ENCODE measurements at regions not wholly inside any gene's neighbourhood (a gene's known extent, or its start where the extent isn't known, plus 50 kb on each side); places are given as distances from the start of the nearest gene placed in this dataset.
A peak's percentile ranks its signal among the peaks of the same experiment; 100 is the strongest.

DNA sequence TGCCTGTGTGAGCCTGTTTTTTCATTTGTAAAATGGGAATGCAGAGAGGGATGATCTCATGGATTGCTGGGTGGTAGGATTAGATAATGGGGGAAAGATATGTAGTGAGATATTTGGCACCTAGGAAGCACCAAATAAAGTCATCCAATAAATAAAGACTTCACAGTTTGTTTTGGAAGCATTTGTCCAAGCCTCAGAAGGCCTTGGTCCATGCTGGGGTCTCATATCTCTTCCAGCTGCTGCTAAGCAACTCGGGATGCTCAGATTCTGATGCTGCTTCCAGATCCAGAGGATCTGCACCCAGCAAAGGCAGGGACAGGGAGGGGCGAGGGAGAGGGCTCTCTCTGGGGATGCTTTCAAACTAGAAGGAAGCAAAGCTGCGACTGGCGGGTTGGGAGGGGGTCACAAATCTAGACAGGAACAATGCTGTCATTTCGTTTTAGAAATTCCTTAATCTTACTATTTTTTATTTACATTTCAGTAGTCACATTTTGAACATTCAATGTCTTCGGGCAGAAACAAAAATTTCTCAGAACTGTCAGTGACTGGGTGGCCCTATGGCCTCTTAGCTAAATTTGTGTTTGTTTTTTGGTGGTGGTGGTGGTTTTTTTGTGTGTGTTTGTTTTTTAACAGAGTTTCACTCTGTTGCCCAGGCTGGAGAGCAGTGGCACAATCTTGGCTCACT, 114.9 kb upstream of the CDH5 start:
- TF ChIP-seq, protein P1, sequence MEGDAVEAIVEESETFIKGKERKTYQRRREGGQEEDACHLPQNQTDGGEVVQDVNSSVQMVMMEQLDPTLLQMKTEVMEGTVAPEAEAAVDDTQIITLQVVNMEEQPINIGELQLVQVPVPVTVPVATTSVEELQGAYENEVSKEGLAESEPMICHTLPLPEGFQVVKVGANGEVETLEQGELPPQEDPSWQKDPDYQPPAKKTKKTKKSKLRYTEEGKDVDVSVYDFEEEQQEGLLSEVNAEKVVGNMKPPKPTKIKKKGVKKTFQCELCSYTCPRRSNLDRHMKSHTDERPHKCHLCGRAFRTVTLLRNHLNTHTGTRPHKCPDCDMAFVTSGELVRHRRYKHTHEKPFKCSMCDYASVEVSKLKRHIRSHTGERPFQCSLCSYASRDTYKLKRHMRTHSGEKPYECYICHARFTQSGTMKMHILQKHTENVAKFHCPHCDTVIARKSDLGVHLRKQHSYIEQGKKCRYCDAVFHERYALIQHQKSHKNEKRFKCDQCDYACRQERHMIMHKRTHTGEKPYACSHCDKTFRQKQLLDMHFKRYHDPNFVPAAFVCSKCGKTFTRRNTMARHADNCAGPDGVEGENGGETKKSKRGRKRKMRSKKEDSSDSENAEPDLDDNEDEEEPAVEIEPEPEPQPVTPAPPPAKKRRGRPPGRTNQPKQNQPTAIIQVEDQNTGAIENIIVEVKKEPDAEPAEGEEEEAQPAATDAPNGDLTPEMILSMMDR (IDR thresholded peaks at IDR 0.05): no peak
- TF ChIP-seq POLR2A (IDR thresholded peaks at IDR 0.05) (no peak), POLR2AphosphoS5 (IDR thresholded peaks at IDR 0.05) (no peak), EP300 (IDR thresholded peaks at IDR 0.05) (no peak)
- H3K27ac ChIP-seq: peak overlapping the region; percentile 75
- H3K4me1 ChIP-seq: peaks cover 30% of the 10 kb centered on the region
- H3K9me3 ChIP-seq: no peaks in the 10 kb centered on the region
- H3K36me3 ChIP-seq: no peaks in the 10 kb centered on the region
- no peak overlapping the region for H3K4me3 ChIP-seq
- no peaks in the 10 kb centered on the region for H3K27me3 ChIP-seq
- WGBS: 60% methylated on average over 6 of the region's 6 CpGs
- DNase-seq (ENCODE audit: low spot score in 2 of 2): no peak

DNA sequence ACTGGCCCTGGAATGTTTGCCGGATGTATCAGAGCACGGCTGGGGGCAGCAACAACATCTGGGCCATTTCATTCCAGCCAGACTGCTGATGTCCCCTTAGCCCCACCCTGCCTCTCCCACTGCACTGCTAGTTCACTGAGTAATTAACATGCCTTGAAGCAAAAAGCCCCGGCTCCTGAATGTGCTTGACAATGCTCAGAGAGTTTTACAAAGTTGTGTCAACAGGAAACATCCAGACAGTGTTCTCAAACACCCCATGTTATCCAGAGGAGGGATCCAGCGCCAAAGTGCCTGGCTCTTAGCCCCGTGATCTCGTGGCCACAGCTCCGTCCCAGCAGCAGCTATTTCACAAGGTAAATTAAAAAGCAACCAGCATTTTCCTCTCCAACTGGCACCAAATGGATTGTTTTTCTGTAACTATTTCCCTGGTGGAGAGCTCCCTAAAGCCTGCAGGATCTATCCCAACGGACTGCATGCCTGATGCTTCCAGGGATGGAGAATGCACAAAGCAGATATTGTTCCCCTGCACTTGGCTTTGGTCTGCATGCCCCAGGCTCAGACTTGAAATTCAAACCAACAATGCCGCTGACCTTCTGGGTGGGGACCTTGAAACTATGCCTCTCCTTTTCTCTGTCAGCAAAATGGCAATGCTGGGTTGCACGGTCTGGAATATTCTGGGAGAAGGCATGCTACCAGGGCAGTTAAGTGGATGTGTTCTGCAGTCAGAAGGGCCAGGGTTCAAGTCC, 115.6 kb upstream of the CDH5 start:
- Histone ChIP-seq H3K9me3 (no peaks in the 10 kb centered on the region), H3K27ac (peak overlapping the region; percentile 75), H3K27me3 (no peaks in the 10 kb centered on the region), H3K4me3 (no peak overlapping the region), H3K36me3 (no peaks in the 10 kb centered on the region), H3K4me1 (peaks cover 30% of the 10 kb centered on the region)
- DNase-seq (ENCODE audit: low spot score in 2 of 2): peak; percentile 88 to 89
- TF ChIP-seq POLR2AphosphoS5 (IDR thresholded peaks at IDR 0.05): peak in 2 of 3 donors; percentile 13 to 17
- TF ChIP-seq, protein P1 (IDR thresholded peaks at IDR 0.05): no peak
- 18% methylated on average over 10 of the region's 10 CpGs for WGBS

DNA sequence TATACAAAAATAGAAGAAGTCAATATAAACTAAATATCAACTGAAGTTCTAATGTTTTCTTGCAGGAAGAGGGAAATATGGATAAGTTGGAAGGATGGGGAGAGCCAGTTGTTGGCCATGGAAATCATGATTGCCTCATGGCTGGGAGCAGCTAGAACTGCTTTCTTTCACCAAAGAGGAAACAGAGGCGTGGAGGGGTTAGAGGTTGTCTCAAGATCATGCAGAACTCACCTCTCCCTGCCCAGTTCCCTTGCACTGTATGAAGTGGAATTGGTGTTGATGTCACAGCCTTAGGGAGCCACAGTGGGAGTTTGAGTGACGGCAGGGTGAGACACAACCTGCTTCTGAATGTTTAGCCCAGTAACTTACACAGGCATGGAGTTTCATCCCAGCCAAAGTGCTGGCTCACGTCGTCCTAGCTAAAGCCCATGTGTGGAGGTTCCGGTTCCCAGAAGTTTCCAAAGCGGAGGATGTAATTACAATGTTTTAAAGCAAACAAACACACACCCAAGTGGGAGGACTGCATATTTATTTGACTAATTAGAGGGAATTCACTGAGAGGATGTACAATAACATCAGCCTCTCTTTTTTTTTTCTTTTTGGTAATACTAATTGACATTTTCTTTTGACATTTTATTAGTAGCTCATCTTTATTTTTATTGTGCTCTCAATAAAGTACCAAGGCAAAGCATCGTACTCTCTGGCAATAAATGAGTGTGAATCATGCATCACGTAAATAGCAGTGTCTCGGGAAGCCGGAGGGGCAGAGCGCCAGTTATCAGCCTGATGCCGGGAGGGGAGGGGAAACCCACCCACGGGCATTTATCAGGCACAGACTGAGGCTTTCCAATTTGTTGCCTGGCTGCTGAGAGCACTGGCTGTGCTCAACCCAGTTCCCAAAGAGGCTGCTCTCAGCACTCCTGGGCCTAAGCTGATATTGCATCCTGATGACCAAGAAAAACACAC, 118.7 kb upstream of the CDH5 start:
- no peaks in the 10 kb centered on the region for H3K9me3 ChIP-seq
- TF ChIP-seq POLR2AphosphoS5 (IDR thresholded peaks at IDR 0.05) (peak in 1 of 3 donors; percentile 38), POLR2A (IDR thresholded peaks at IDR 0.05) (no peak), EP300 (IDR thresholded peaks at IDR 0.05) (no peak)
- TF ChIP-seq, protein P1 (IDR thresholded peaks at IDR 0.05): no peak
- peak in 1 of 2 donors; percentile 88 for DNase-seq (ENCODE audit: low spot score in 2 of 2)
- 23% methylated on average over 13 of the region's 13 CpGs for WGBS
- peaks cover 30% of the 10 kb centered on the region for H3K4me1 ChIP-seq
- peak overlapping the region; percentile 76 for H3K27ac ChIP-seq
- no peaks in the 10 kb centered on the region for H3K27me3 ChIP-seq
- no peaks in the 10 kb centered on the region for H3K36me3 ChIP-seq
- H3K4me3 ChIP-seq: no peak overlapping the region

DNA sequence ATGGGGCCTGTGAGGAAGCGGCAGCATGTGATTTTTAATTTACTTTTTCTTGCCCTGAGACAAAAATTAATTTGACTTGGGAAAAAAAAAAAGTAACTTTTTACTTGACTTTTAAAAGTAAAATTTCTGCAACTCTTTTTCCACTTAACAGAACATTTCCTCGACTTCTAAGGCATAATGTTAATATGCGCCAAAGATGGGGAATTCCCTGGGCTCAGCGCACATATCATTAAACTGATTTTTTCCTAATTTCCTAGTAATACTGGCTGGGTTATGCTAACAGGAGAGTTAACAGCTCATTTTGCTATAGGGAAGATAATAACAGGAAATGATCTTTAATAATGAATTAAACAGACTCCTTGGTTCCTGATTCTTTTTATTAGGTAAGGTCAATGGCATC, 120.6 kb upstream of the CDH5 start:
- H3K9me3 ChIP-seq: no peaks in the 10 kb centered on the region
- H3K27me3 ChIP-seq: no peaks in the 10 kb centered on the region
- no peaks in the 10 kb centered on the region for H3K36me3 ChIP-seq
- peaks cover 19% of the 10 kb centered on the region for H3K4me1 ChIP-seq
- no peak overlapping the region for H3K4me3 ChIP-seq
- no peak overlapping the region for H3K27ac ChIP-seq
- TF ChIP-seq, protein P1 (IDR thresholded peaks at IDR 0.05): no peak
- TF ChIP-seq POLR2AphosphoS5 (IDR thresholded peaks at IDR 0.05) (no peak), POLR2A (IDR thresholded peaks at IDR 0.05) (no peak), EP300 (IDR thresholded peaks at IDR 0.05) (no peak)
- 84% methylated on average over 4 of the region's 4 CpGs for WGBS
- DNase-seq (ENCODE audit: low spot score in 2 of 2): no peak

All from suprapubic skin (tissue), 4 donors.